ENCODE measurements at regions not wholly inside any gene's neighbourhood (a gene's known extent, or its start where the extent isn't known, plus 50 kb on each side); places are given as distances from the start of the nearest gene placed in this dataset.

DNA sequence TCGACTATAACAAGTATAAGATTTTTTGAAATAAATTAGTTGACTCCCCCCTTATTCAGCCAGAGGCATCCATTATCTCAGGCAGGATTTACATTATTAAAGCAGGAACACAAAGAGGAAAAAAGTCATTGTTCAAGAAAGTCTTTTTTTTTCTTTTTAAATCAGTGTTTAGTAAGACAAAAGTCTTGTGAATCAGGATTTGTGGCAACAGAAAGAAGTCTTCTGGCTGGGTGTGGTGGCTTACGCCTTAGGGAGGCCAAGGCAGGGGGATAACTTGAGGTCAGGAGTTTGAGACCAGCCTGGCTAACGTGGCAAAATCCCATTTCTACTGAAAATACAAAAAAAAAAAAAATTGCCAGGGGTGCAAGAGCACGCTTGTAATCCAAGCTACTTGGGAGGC, 505.5 kb downstream of the LMO4 start:
- DNase-seq: no peak

DNA sequence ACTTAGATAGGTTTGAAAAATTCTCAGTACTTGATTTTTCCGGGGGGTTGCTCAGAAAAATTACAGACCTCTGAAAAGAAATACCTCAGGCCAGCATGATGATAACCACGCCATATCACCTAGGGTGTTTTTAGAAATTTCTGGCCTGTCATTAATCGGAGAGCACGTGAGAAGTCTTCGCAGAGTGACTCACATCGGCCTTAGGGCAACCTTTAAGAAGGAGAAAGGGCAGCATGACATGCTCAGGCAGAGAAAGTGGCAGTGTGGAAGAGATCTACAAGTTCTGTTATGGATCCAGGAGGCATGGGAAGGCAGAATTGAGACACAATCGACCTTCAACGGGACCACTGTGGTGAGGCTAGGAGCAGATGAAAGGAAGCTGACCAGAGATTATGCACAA, 506.3 kb downstream of the LMO4 start:
- no peak for DNase-seq

GRCh38 chr1:87840767-87841166, 512.1 kb downstream of the LMO4 start:
- no peak for DNase-seq

GRCh38 chr1:87841332-87841731, 512.7 kb downstream of the LMO4 start:
- DNase-seq: no peak

DNA sequence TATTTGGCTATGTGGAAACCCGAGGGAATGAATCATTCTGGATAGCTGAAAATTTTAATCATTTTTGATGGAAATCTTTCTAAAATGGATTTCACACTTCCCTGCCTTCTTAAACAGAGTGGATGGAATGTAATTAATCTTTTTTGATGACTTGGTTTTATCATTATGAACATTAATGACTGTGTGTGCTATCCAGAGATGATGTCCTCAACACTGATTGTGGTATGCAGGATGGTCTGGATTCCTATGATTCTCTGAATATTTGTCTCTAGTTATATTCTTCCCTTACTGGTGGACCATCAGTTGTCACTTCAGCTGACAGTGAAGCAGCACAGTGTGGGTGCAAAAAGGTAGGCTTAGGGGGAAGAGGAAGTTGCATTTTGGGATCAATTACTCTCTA, 513.5 kb downstream of the LMO4 start:
- DNase-seq: no peak

GRCh38 chr1:87844251-87844650, 515.6 kb downstream of the LMO4 start:
- DNase-seq: no peak

- no peak for DNase-seq
These were observed 522.8 kb downstream of the LMO4 start for GRCh38 chr1:87851490-87851889.

DNA sequence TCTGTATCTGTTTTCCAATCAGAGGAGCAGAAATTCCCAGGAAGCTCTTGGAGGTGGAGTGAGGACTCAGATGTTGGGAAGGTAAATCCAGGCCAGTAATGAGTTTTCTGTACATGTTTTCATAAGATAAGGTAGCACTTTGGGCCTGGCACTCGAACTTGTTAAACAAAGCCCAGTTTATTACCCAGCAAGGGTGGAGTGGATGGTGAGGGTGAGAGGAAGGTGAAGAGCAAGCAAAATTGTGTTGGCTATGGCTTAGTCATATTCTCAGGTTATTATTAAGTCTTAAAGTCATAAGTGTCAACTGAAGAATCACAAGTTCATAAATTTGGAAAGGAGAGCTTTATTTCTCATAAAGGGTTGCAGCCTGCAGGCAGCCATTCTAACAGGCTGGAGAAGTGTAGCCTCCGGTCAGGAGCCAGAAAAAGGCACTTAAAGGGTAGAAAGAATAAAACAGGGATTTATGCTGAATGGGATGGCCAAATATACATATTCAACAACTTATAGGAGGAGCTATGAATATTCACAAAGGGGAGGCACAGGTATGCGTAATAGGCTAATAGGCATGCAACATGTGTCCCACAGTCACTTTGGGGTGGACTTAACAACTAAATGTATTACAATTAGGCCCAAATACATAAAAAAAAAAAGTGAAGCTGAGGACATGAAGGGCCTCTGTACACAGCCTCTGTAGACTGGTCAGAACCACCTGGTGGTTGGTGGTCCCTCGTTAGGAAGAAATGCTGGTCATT, 523.9 kb downstream of the LMO4 start:
- DNase-seq: peak; percentile 4

- no peak for DNase-seq
These were observed 525.1 kb downstream of the LMO4 start for GRCh38 chr1:87853576-87854351.

DNA sequence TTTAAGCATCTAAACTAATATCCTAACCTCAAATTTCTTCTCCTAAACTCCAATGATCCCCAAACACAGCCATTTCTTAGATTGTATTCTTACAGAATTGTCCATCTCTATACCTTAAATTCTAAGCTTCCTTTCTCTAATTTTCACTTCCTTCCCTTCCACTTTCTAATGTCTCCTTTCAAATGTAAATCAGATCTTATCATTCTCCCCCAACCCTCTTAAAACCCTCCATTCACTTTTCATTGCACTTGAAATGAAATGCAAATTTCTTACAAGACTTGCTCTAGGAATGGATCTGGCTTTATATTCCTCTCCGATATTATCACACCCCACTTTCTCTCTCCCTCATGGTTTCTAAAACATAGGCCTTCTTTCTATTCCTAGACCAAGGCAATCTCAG, 534.6 kb downstream of the LMO4 start:
- DNase-seq: no peak

GRCh38 chr1:87864676-87865075, 536.0 kb downstream of the LMO4 start:
- DNase-seq: no peak

DNA sequence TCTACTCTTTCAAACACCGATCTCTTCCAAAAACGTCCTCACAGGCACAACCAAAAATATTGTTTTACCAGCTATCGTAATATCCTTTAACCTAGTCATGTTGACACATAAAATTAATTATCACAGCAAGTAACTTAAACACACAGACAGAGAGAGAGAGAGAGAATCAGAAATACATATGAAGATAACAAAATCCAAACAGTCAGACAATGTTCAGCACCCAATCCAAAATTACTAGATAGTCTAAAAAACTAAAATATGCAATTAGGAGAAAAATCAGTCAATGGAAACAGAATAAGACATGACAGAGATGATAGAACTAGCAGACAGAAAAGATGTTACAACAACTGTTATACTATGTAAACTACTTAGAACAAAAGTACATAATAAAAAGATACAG, 537.7 kb downstream of the LMO4 start:
- DNase-seq: no peak

GRCh38 chr1:87867626-87868025, 538.9 kb downstream of the LMO4 start:
- DNase-seq: no peak

GRCh38 chr1:87869567-87869966, 540.9 kb downstream of the LMO4 start:
- no peak for DNase-seq

DNA sequence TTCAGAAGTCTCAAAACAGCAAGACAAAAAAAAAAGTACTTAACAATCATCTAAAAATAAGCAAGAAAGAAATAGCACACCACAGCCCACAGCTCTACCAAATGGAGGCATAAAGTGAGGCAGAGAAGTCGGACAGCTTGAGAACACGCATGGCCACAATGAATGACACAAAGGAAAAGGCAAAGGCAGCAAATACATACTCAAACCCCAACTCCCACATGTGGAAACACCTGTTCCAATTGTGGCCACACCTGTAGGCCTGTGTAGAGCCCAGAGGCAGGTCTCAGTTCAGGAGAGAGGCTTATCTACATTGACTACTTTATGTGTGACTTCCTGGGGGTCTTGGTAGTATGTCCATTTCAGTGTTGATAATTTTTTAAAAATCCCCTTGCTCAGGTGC, 543.5 kb downstream of the LMO4 start:
- DNase-seq: no peak

GRCh38 chr1:87872692-87873091, 544.0 kb downstream of the LMO4 start:
- DNase-seq: no peak

GRCh38 chr1:87878873-87879272, 550.2 kb downstream of the LMO4 start:
- no peak for DNase-seq

- no peak for DNase-seq
These were observed 551.5 kb downstream of the LMO4 start for GRCh38 chr1:87880098-87880760.

DNA sequence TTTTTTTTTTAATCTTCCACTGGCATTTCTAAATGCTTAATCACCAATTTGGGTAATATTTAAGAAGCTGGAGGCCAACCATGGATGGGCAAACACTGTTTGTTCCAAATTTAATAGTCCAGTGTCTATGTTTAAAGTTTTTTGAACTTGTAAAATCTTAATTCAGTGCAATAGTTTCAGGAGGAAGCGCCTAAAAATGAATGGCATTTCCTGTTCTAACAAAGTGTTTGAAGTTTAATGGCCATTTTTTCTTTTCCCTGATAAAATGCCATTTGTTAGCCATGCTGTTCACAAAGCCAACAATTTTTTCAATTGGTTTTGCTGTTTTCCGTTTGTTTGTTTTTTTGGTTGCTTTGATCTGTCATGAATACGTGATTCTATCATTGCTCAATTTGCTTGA, 552.1 kb downstream of the LMO4 start:
- DNase-seq: no peak

- no peak for DNase-seq
These were observed 555.2 kb downstream of the LMO4 start for GRCh38 chr1:87883906-87884305.

- DNase-seq: no peak
These were observed 555.9 kb downstream of the LMO4 start for GRCh38 chr1:87884581-87884980.

DNA sequence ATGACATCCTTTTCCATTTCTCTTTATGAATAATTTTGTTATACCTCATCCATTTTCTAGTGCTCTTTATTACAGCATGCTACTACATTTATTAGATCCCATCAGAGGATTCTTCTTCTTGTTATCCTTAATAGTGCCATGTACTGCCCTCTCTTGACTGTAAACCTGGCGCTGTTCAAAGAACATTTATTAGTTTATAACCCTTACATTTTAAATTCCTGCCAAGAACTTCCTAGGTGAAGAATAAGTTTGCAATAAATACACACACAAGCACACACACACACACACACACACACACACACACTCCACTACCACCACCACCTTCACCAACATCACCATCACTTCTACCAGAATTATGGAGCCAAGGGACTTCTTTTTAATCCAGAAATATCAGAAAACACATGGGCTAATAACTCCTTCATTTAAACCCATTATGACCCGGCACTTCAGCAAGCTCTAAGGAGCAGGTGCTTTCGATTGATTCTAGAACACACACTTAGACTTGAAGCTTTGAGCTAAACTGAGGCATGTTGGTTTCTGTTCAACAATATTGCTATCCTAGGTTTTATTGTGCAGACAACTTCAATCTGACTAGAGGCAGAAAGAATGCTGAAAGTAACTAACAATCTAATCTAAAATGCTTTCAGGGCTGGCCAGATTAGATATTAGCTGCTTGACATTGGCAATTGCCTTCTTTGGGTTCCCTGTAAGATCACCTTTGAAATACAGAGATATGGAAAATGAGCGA, 556.8 kb downstream of the LMO4 start:
- no peak for DNase-seq

- DNase-seq: no peak
These were observed 558.4 kb downstream of the LMO4 start for GRCh38 chr1:87887100-87887499.

Data from NCI-H2029 (cell line).